ACC112 (cell line): ENCODE measurements at regions not wholly inside any gene's neighbourhood (a gene's known extent, or its start where the extent isn't known, plus 50 kb on each side); places are given as distances from the start of the nearest gene placed in this dataset.

Source experiments
- H2AFZ ChIP-seq: fragments of 200-600 bp; sonication (generic); one replicate; pipeline ENCODE4 v1.6.0; 2017; ENCODE audit warnings: antibody characterized with exemption, low read length; ENCODE audit not compliant: unreplicated experiment
- H3K27ac ChIP-seq: fragments of 200-600 bp; sonication (generic); 2 replicates; pipeline ENCODE4 v1.5.1; 2014; ENCODE audit warnings: low read depth, mild to moderate bottlenecking, antibody characterized with exemption, low read length, moderate library complexity
- H3K27me3 ChIP-seq: fragments of 200-600 bp; sonication (generic); 2 replicates; pipeline ENCODE4 v1.6.1; 2014; ENCODE audit warnings: mild to moderate bottlenecking, antibody characterized with exemption, low read length, moderate library complexity, mixed read lengths; ENCODE audit not compliant: insufficient read depth
- H3K36me3 ChIP-seq: fragments of 200-600 bp; sonication (generic); 2 replicates; pipeline ENCODE4 v1.6.1; 2016; ENCODE audit warnings: mild to moderate bottlenecking, antibody characterized with exemption, low read length, moderate library complexity, mixed read lengths; ENCODE audit not compliant: insufficient read depth
- H3K4me1 ChIP-seq: fragments of 200-600 bp; sonication (generic); one replicate; pipeline ENCODE4 v1.6.1; 2016; ENCODE audit warnings: low read length, mixed read lengths; ENCODE audit not compliant: insufficient read depth, unreplicated experiment, control insufficient read depth
- H3K4me3 ChIP-seq: fragments of 200-600 bp; sonication (generic); 2 replicates; pipeline ENCODE4 v1.5.1; 2014; ENCODE audit warnings: mild to moderate bottlenecking, low read depth, low read length
- H3K79me2 ChIP-seq: fragments of 200-600 bp; sonication (generic); one replicate; pipeline ENCODE4 v1.6.0; 2016; ENCODE audit warnings: low read length; ENCODE audit not compliant: control insufficient read depth, unreplicated experiment, insufficient read depth

DNA sequence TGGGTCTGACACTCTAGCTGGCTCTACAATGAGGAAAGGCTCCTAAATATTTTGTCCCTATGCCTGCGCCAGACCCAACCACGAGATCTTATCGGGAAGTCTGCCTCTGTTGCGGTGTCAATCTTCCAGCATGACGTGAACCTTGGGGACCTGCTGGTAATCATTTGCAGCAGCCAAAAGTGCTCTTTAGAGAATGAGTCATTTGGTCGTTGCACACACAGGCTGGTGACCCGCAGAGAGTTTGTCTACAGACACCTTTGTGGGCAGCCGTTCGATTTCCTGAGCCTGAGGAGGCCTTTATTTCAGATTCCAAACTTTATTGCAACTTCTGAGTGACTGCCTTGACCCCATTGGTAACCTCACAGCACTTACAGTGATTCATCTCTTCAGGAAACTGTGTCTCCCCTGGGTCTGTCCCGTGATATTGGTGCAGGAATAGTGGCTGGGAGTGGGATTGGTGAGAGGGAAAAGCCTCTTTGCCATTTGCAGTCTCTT is 326.1 kb downstream of the NSG2 start:
- Histone ChIP-seq H3K27me3 (no peaks in the 10 kb centered on the region), H2AFZ (no peak overlapping the region), H3K4me1 (no peaks in the 10 kb centered on the region), H3K36me3 (no peaks in the 10 kb centered on the region), H3K27ac (no peak overlapping the region), H3K4me3 (no peak overlapping the region), H3K79me2 (no peaks in the 10 kb centered on the region)

GRCh38 chr5:174374206-174374605 is 328.7 kb downstream of the NSG2 start:
- H3K4me1 ChIP-seq = no peaks in the 10 kb centered on the region
- no peak overlapping the region for H3K4me3 ChIP-seq
- no peaks in the 10 kb centered on the region for H3K27me3 ChIP-seq
- H3K79me2 ChIP-seq = no peaks in the 10 kb centered on the region
- H3K27ac ChIP-seq = no peak overlapping the region
- no peak overlapping the region for H2AFZ ChIP-seq
- H3K36me3 ChIP-seq = no peaks in the 10 kb centered on the region

DNA sequence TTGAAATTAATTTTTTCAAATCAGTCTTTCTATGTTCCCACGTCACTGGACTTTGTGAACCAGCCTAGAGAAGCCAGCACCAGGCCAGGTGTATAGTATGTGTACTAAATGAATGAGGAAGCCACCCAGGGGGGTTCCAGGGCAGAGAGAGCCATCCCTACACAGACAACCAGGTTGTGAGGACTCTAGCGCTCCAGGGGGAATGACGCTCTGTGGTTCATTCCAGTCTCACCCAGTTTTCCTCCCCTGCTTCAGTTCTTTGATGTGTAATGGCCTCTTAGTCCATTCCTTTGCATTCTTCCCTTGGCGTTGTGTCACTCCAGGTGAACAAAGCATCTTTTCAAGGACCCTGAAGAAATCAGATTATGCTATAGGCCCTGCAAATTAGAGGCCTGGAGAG is 330.6 kb downstream of the NSG2 start:
- Histone ChIP-seq H3K27ac (no peak overlapping the region), H3K4me3 (no peak overlapping the region), H3K27me3 (no peaks in the 10 kb centered on the region), H3K4me1 (no peaks in the 10 kb centered on the region), H3K36me3 (no peaks in the 10 kb centered on the region), H2AFZ (no peak overlapping the region), H3K79me2 (no peaks in the 10 kb centered on the region)

DNA sequence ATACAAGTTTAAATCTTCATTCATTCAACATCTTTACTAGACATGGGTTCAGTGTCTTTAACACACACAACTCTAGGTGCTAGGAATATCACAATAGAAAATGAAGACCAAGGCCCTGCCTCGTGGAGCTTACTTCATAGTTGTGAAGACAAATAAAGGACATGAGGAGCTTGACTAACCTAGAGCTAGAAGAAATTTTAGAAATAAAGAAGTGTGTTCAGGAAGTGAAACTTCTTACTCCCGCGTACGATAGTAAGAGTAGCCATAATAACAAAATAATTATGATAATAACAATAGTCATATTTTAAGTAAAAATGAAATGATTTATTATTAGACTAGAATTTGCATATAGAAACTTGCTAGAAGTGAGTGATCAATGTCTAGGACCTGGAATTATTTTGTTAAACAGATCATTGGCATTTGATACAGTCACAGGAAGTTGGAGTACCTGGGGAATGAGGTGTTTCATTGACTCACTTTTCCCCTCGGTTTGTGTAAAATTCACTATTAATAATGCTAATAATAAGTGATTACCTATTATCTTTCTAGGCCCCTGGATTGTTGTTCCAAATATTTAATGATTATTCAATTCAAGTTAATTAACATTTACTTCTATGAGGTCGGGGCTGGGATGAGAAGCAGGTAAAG is 331.3 kb downstream of the NSG2 start:
- H3K4me3 ChIP-seq = no peak overlapping the region
- H3K27me3 ChIP-seq = no peaks in the 10 kb centered on the region
- H3K27ac ChIP-seq = no peak overlapping the region
- H2AFZ ChIP-seq = no peak overlapping the region
- no peaks in the 10 kb centered on the region for H3K36me3 ChIP-seq
- H3K79me2 ChIP-seq = no peaks in the 10 kb centered on the region
- H3K4me1 ChIP-seq = no peaks in the 10 kb centered on the region

DNA sequence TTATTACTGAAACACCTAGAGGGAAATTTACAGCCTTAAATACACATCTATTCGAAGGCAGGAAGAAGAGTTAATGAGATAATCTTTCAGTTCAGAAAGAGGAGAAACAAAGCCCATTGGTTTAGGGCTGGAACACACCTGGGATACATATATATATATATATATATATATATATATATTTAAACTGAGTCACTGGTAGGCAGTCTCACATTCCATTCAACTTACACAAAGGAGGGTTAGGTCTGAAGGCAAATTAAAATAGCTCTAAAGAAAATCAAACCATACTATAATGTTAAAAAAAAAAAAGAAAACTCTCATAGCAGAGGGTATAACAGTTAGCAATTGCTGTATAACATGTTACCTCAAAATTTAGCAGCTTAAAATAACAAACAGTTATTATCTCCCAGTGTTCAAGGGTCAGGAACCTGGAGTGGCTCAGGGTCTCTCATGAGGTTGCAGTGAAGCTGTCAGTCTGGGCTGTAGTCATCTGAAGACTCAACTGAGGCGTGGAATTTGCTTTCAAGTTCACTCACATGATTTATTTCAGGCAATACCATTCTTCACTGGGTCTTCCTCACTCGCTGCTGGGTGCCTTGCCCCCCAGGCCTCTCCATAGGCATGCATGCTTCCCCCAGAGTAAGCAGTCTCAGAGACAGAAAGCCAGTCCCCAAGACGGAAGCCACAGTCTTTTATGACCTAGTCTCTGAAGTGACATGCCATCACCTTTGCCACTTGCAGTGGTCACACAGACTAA is 332.8 kb downstream of the NSG2 start:
- Histone ChIP-seq H3K79me2 (no peaks in the 10 kb centered on the region), H2AFZ (no peak overlapping the region), H3K4me1 (peaks cover 6% of the 10 kb centered on the region), H3K36me3 (no peaks in the 10 kb centered on the region), H3K27ac (no peak overlapping the region), H3K4me3 (no peak overlapping the region), H3K27me3 (no peaks in the 10 kb centered on the region)

DNA sequence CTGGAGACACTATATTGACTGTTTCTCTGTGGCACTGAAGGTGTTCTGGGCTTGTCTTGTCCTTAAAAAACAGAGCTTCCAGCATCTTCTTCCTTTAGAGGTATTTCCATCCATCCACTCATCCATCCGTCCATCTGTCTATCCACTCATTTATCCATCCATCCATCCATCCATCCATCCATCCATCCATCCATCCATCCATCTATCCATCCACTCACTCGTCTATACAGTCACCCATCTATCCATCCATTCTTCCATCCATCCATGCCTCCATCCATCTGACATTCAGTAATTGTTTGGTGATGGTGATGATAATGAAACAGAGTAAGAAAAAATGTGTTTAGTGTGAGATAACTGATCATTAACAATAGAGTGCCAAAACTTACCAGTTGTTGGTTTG is 334.8 kb downstream of the NSG2 start:
- Histone ChIP-seq H3K4me1 (peaks cover 18% of the 10 kb centered on the region), H3K79me2 (no peaks in the 10 kb centered on the region), H2AFZ (no peak overlapping the region), H3K36me3 (no peaks in the 10 kb centered on the region), H3K27me3 (no peaks in the 10 kb centered on the region), H3K4me3 (no peak overlapping the region), H3K27ac (no peak overlapping the region)

GRCh38 chr5:174381241-174381640 is 335.7 kb downstream of the NSG2 start:
- no peaks in the 10 kb centered on the region for H3K79me2 ChIP-seq
- no peaks in the 10 kb centered on the region for H3K36me3 ChIP-seq
- peaks cover 18% of the 10 kb centered on the region for H3K4me1 ChIP-seq
- no peak overlapping the region for H3K27ac ChIP-seq
- H3K4me3 ChIP-seq = no peak overlapping the region
- no peaks in the 10 kb centered on the region for H3K27me3 ChIP-seq
- H2AFZ ChIP-seq = no peak overlapping the region

DNA sequence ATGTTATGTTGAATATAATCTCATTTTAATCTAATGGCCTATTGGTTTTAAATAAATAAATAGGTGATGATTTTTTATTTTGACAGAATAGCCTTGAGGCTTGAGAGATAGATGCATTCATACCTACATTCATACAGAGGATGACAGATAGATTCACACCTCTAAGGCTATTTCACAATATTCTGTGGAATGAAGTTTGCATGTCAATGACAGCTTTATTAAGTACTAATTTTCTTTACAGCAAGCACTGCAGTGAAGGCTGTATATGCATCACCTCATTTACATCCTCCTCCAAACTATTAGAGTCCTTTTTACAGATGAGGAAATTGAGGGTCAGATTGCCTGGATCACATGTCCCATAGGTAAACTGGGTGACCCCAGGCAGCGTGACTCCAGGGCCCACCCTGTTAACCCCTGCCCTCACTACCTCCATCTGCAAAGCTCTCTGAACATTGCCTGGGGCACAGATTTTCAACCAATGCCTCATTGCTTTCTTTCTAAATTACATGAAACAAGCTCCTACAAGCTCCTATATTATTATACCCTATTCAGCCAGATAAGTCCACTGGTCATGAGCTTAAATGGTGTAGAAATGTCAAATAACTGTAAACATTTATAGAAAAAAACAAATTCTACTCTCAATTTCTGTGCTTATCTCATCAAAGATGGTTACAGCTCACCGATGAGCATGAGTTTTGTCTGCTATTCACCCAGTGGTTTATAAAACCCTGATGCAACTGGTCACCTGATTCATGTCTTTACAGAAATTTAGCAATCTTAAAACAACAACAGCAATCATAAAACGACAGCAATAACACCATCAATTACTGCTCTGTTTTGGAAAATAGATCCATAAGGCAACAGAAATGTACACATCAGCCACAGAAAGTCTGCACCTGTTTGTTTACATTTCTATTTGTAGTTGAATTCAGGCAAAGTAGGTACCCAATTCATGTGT is 338.0 kb downstream of the NSG2 start:
- no peaks in the 10 kb centered on the region for H3K27me3 ChIP-seq
- H3K79me2 ChIP-seq = no peaks in the 10 kb centered on the region
- peaks cover 18% of the 10 kb centered on the region for H3K4me1 ChIP-seq
- H3K4me3 ChIP-seq = peak overlapping the region; percentile 52; the same call in 1 of the 2 replicates
- H3K36me3 ChIP-seq = no peaks in the 10 kb centered on the region
- peak overlapping the region; percentile 44; the same call in 1 of the 2 replicates for H3K27ac ChIP-seq
- peak overlapping the region; percentile 83 for H2AFZ ChIP-seq

GRCh38 chr5:174384509-174384947 is 339.0 kb downstream of the NSG2 start:
- H3K27ac ChIP-seq = peak overlapping the region; percentile 44; the same call in 1 of the 2 replicates
- H3K27me3 ChIP-seq = no peaks in the 10 kb centered on the region; the same call in 1 of the 2 replicates
- H2AFZ ChIP-seq = peak overlapping the region; percentile 83
- no peaks in the 10 kb centered on the region for H3K79me2 ChIP-seq
- H3K4me1 ChIP-seq = peaks cover 18% of the 10 kb centered on the region
- H3K4me3 ChIP-seq = peak overlapping the region; percentile 52
- no peaks in the 10 kb centered on the region for H3K36me3 ChIP-seq

DNA sequence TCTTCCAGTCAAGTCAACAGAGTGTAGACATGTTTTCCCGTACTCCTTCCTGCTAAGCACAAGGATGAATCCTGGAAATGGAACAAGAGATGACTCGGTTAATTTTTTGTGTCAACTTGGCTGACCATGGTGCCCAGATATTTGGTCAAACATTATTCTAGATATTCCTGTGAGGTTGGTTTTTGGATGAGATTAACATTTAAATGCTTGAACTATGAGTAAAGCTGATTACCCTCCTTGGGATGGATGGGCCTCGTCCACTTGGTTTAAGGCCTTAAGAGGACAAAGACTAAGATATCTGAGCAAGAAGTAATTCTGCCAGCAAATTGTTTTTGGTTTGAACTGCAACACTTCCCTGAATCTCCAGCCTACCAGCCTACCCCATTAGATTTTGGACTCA is 338.1 kb upstream of the MSX2 start:
- Histone ChIP-seq H3K79me2 (no peaks in the 10 kb centered on the region), H3K27me3 (peaks cover 5% of the 10 kb centered on the region; the same call in 1 of the 2 replicates), H3K36me3 (no peaks in the 10 kb centered on the region), H2AFZ (no peak overlapping the region), H3K4me3 (no peak overlapping the region), H3K4me1 (peaks cover 18% of the 10 kb centered on the region), H3K27ac (no peak overlapping the region)
